Peyer's patch (tissue), 4 donors: ENCODE measurements at regions not wholly inside any gene's neighbourhood (a gene's known extent, or its start where the extent isn't known, plus 50 kb on each side); places are given as distances from the start of the nearest gene placed in this dataset.

Experiments
- DNase-seq, 3 donors: peaks; one replicate each; pipeline ENCODE4 v3.0.0-alpha.2; 2017 to 2019
- H3K27ac ChIP-seq, 4 donors: fragments of 200-600 bp; sonication (generic); one replicate each; pipeline ENCODE4 v1.5.1; 2016 to 2019
- H3K27me3 ChIP-seq, 2 donors: fragments of 200-600 bp; sonication (generic); one replicate each; pipeline ENCODE4 v1.5.1; 2019
- H3K36me3 ChIP-seq, 3 donors: fragments of 200-600 bp; sonication (generic); one replicate each; pipeline ENCODE4 v1.5.1; 2016 to 2019
- H3K4me1 ChIP-seq, 4 donors: fragments of 200-600 bp; sonication (generic); one replicate each; pipeline ENCODE4 v1.5.1; 2016 to 2019
- H3K4me3 ChIP-seq, 4 donors: fragments of 200-600 bp; sonication (generic); 1 replicate in 3 of 4; 2 replicates in 1 of 4; pipeline ENCODE4 v1.5.1; 2016 to 2019; ENCODE audit warnings: mild to moderate bottlenecking in 1 of 4
- H3K9me3 ChIP-seq, 4 donors: fragments of 200-600 bp; sonication (generic); one replicate each; pipeline ENCODE4 v1.5.1; 2016 to 2019; ENCODE audit warnings: mild to moderate bottlenecking in 1 of 4
- POLR2A ChIP-seq, 2 donors: fragments of 450-650 bp; IDR thresholded peaks; one replicate each; pipeline ENCODE4 v1.5.1; 2017; ENCODE audit warnings: antibody characterized with exemption in 2 of 2, mild to moderate bottlenecking in 2 of 2, moderate library complexity in 2 of 2
- TF ChIP-seq, protein P1 (sequence below), 6 experiments: fragments of 450-650 bp in 4 of 6; fragments of 200-600 bp in 2 of 6; sonication (generic) in 1 of 6; IDR thresholded peaks; one replicate each; pipeline ENCODE4 v1.5.1; 2017 to 2019; ENCODE audit warnings: antibody characterized with exemption in 6 of 6, mild to moderate bottlenecking in 3 of 6, moderate library complexity in 1 of 6

DNA sequence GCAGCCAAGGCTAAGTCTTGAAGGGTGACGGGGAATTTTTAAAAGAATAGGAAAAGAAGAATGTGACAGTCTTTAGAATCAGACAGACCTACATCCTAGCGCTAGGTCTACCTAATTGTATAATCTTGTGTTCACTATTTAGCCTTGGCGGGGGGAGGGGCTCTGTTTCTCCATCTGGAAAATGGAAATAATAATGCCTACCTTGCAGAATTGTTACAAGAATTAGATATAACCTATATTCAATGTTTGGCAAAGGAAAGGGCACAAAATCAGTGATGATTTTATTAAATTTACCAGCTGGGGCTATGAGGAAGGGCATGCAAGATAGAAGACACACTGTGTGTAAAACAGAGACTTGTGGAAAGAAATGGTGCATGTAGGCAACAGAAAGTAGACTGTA is 154.8 kb downstream of the ZBTB18 start:
- TF ChIP-seq, protein P1, sequence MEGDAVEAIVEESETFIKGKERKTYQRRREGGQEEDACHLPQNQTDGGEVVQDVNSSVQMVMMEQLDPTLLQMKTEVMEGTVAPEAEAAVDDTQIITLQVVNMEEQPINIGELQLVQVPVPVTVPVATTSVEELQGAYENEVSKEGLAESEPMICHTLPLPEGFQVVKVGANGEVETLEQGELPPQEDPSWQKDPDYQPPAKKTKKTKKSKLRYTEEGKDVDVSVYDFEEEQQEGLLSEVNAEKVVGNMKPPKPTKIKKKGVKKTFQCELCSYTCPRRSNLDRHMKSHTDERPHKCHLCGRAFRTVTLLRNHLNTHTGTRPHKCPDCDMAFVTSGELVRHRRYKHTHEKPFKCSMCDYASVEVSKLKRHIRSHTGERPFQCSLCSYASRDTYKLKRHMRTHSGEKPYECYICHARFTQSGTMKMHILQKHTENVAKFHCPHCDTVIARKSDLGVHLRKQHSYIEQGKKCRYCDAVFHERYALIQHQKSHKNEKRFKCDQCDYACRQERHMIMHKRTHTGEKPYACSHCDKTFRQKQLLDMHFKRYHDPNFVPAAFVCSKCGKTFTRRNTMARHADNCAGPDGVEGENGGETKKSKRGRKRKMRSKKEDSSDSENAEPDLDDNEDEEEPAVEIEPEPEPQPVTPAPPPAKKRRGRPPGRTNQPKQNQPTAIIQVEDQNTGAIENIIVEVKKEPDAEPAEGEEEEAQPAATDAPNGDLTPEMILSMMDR (IDR thresholded peaks at IDR 0.05): no peak
- TF ChIP-seq POLR2A (IDR thresholded peaks at IDR 0.05): no peak
- no peak overlapping the region for H3K27ac ChIP-seq
- H3K36me3 ChIP-seq: no peaks in the 10 kb centered on the region
- no peaks in the 10 kb centered on the region for H3K9me3 ChIP-seq
- H3K27me3 ChIP-seq: no peaks in the 10 kb centered on the region
- no peak overlapping the region for H3K4me3 ChIP-seq
- DNase-seq: no peak
- H3K4me1 ChIP-seq: no peaks in the 10 kb centered on the region

DNA sequence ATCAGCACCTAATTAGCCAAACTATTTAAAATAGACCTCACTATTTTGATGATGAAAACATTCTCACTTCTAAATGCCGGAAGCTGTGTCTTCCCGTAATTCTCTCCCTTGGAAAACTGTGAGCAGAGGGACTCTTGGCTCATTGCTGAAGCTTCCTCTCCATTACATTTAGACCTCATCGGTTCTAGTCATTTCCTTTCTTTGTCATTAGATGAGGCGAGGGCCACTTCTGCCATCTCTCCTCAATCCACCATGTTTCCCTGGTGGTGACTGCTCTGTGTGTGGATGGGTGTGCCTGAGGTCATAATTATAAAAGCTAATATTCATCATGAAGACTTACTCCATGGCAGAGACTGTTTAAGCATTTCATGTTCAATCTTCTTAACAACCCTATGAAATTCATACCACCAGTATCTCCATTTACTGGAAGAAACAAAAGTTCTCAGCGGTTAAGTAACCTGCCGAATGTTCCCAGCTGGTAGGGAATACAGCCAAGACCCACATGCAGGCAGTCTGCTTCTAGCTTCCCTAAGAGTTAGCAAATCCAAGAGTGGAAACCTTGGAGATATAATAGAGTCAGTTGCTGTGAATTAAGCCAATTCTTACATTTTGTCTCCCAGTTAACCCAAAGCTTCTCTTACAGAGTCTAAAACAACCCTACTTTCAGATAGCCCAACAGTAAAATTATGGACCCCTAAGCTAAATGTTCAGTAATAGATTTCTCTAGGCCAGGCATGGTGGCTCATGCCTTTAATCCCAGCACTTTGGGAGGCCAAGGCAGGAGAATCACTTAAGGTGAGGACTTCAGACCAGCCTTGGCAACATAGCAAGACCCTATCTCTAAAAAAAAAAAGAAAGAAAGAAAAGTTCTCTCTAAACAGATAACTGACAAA is 156.2 kb downstream of the ZBTB18 start:
- Histone ChIP-seq H3K27ac (no peak overlapping the region), H3K9me3 (no peaks in the 10 kb centered on the region), H3K4me1 (no peaks in the 10 kb centered on the region), H3K27me3 (no peaks in the 10 kb centered on the region), H3K36me3 (no peaks in the 10 kb centered on the region), H3K4me3 (no peak overlapping the region)
- TF ChIP-seq, protein P1 (IDR thresholded peaks at IDR 0.05): no peak
- no peak for TF ChIP-seq POLR2A (IDR thresholded peaks at IDR 0.05)
- DNase-seq: no peak

DNA sequence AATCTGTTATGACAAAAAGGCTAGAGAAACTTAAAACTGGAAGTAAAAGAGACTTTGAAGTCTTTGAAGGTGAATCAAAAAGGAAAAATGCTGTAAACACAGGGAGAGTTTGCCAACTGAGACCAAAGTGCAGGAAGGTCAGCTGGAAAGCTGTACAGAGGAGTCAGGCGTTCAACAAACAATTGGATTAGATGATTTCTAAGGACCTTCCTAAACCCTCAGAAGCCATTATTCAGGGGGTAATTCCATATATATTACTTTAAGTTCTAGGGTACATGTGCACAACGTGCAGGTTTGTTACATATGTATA is 156.8 kb downstream of the ZBTB18 start:
- Histone ChIP-seq H3K27ac (no peak overlapping the region), H3K27me3 (no peaks in the 10 kb centered on the region), H3K4me3 (no peak overlapping the region), H3K9me3 (no peaks in the 10 kb centered on the region), H3K4me1 (no peaks in the 10 kb centered on the region), H3K36me3 (no peaks in the 10 kb centered on the region)
- no peak for TF ChIP-seq POLR2A (IDR thresholded peaks at IDR 0.05)
- TF ChIP-seq, protein P1 (IDR thresholded peaks at IDR 0.05): no peak
- no peak for DNase-seq

DNA sequence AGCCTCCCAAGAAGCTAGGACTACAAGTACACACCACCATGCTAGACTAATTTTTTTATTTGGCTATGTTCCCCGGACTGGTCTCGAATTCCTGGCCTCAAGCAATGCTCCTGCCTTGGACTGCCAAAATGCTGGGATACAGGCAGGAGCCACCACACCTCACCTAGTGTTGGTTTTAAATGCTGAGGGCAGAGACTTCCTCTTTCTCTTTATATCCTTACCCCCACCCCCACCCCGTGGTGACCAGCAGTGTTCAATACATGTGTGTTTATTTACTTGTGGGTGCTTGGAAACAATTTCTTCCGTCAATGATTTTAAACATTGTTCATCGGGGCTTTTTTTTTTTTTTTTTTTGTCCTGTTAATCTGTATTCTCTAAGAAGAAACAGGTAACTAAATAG is 158.9 kb downstream of the ZBTB18 start:
- no peak overlapping the region for H3K4me3 ChIP-seq
- H3K4me1 ChIP-seq: no peaks in the 10 kb centered on the region

DNA sequence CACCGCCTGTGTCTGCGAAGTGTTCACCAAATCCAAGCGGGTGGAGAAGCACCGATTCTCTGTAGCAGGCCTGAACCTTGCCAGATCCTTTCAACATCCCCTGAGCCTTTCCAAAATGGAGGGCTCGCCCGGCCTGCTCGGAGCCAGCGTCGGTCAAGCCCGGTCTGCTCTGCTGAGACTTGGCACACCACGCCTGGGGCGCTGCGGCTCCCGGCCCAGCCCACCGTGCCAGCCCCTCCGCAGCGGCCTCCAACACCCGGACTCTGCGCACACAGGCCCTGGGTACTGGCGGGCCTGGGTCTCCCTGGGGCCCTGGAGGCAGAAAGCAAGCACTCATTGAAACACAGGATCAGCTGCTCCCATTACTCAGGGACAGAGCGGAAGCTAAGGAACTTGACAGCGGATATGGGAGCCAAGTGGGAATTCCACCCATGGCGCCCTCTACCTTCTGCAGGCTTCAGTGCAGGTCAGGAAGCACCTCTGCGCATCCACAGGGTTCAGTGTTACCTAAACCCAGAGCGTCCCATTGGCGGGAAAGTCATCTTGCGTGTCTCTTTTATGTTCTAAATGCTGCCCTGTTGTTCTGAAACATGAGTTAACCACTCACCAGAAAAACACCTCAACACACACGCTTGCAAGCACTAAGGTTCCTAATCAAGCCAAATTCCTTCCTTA is 159.9 kb downstream of the ZBTB18 start:
- H3K4me1 ChIP-seq: no peaks in the 10 kb centered on the region
- no peak overlapping the region for H3K27ac ChIP-seq
- H3K36me3 ChIP-seq: no peaks in the 10 kb centered on the region
- TF ChIP-seq, protein P1 (IDR thresholded peaks at IDR 0.05): peak in 4 of 6 experiments; percentile 7 to 50 (median 32)
- TF ChIP-seq POLR2A (IDR thresholded peaks at IDR 0.05): no peak
- H3K27me3 ChIP-seq: no peaks in the 10 kb centered on the region
- H3K9me3 ChIP-seq: no peaks in the 10 kb centered on the region
- no peak overlapping the region for H3K4me3 ChIP-seq
- no peak for DNase-seq

More for the DNA sequence above, 158.9 kb downstream of the ZBTB18 start:
- no peaks in the 10 kb centered on the region for H3K27me3 ChIP-seq
- TF ChIP-seq POLR2A (IDR thresholded peaks at IDR 0.05): no peak
- TF ChIP-seq, protein P1 (IDR thresholded peaks at IDR 0.05): no peak
- DNase-seq: peak in 1 of 3 donors; percentile 22
- H3K36me3 ChIP-seq: no peaks in the 10 kb centered on the region
- no peaks in the 10 kb centered on the region for H3K9me3 ChIP-seq
- no peak overlapping the region for H3K27ac ChIP-seq
